ENCODE measurements at regions not wholly inside any gene's neighbourhood (a gene's known extent, or its start where the extent isn't known, plus 50 kb on each side); places are given as distances from the start of the nearest gene placed in this dataset.

GRCh38 chr9:17024129-17024528 is 110.7 kb upstream of the CNTLN start:
- intact Hi-C loops (cut with micrococcal nuclease; ENCODE audit: unreplicated experiment), result no loop called here
- POLR2A ChIA-PET, result no interaction called here

GRCh38 chr9:17021387-17021970 is 113.4 kb upstream of the CNTLN start:
- H3K4me3 ChIP-seq (ENCODE audit: low read depth in 2 of 2, low read length in 2 of 2), result no peak overlapping the region
- TF ChIP-seq SIN3A (IDR thresholded peaks at IDR 0.05; ENCODE audit: borderline replicate concordance, insufficient read depth, low read depth, low read length) (no peak), POLR2AphosphoS5 (IDR thresholded peaks at IDR 0.05; ENCODE audit: low read depth, low read length) (no peak), CTCF (IDR thresholded peaks at IDR 0.05) (no peak), REST (IDR thresholded peaks at IDR 0.05; ENCODE audit: insufficient read depth in 1 of 2, low read depth in 2 of 2, low read length in 1 of 2) (no peak), TCF7L2 (IDR thresholded peaks at IDR 0.05; ENCODE audit: low read depth, low read length) (no peak)
- no peaks in the 10 kb centered on the region for H3K36me3 ChIP-seq (ENCODE audit: control insufficient read depth, insufficient read depth, low read length)
- no peaks in the 10 kb centered on the region for H3K4me1 ChIP-seq (ENCODE audit: control insufficient read depth, insufficient read depth, low read length)
- in situ Hi-C loops (cut with HindIII; ENCODE audit: low pct_unique_long_range_greater_than_20kb, low sequenced_read_pairs) (no loop called here), intact Hi-C loops (cut with micrococcal nuclease; ENCODE audit: unreplicated experiment) (no loop called here)
- CTCF ChIA-PET, result no interaction called here
- DNase-seq (ENCODE audit: low read depth, low spot score) (no peak), ATAC-seq (no peak)
- no peaks in the 10 kb centered on the region for H3K27me3 ChIP-seq (ENCODE audit: control insufficient read depth, insufficient read depth, low read length)
- BruUV-seq (replicated peaks), result no TSS peak
- POLR2A ChIA-PET, result no interaction called here
- H3K27ac ChIP-seq (ENCODE audit: low read length), result no peak overlapping the region
- no peaks in the 10 kb centered on the region for H3K9me3 ChIP-seq (ENCODE audit: control insufficient read depth, insufficient read depth, low read depth, low read length)

More at GRCh38 chr9:17024129-17024528, 110.7 kb upstream of the CNTLN start:
- Histone ChIP-seq H3K36me3 (ENCODE audit: control insufficient read depth, insufficient read depth, low read length) (no peaks in the 10 kb centered on the region), H3K4me1 (ENCODE audit: control insufficient read depth, insufficient read depth, low read length) (no peaks in the 10 kb centered on the region), H3K9me3 (ENCODE audit: control insufficient read depth, insufficient read depth, low read depth, low read length) (no peaks in the 10 kb centered on the region), H3K27ac (ENCODE audit: low read length) (no peak overlapping the region), H3K27me3 (ENCODE audit: control insufficient read depth, insufficient read depth, low read length) (no peaks in the 10 kb centered on the region), H3K4me3 (ENCODE audit: low read depth in 2 of 2, low read length in 2 of 2) (no peak overlapping the region)
- no peak for DNase-seq (ENCODE audit: low read depth, low spot score)
- ATAC-seq, result no peak
- no TSS peak for BruUV-seq (replicated peaks)
- in situ Hi-C loops (cut with HindIII; ENCODE audit: low pct_unique_long_range_greater_than_20kb, low sequenced_read_pairs), result no loop called here
- CTCF ChIA-PET, result no interaction called here
- TF ChIP-seq SIN3A (IDR thresholded peaks at IDR 0.05; ENCODE audit: borderline replicate concordance, insufficient read depth, low read depth, low read length), result no peak
- TF ChIP-seq POLR2AphosphoS5 (IDR thresholded peaks at IDR 0.05; ENCODE audit: low read depth, low read length), result no peak

GRCh38 chr9:17019398-17019797 is 115.4 kb upstream of the CNTLN start:
- DNase-seq (ENCODE audit: low read depth, low spot score) (no peak), ATAC-seq (no peak)
- no peaks in the 10 kb centered on the region for H3K27me3 ChIP-seq (ENCODE audit: control insufficient read depth, insufficient read depth, low read length)
- H3K4me3 ChIP-seq (ENCODE audit: low read depth in 2 of 2, low read length in 2 of 2), result no peak overlapping the region
- in situ Hi-C loops (cut with HindIII; ENCODE audit: low pct_unique_long_range_greater_than_20kb, low sequenced_read_pairs) (no loop called here), intact Hi-C loops (cut with micrococcal nuclease; ENCODE audit: unreplicated experiment) (no loop called here)
- CTCF ChIA-PET, result no interaction called here
- POLR2A ChIA-PET, result no interaction called here
- TF ChIP-seq SIN3A (IDR thresholded peaks at IDR 0.05; ENCODE audit: borderline replicate concordance, insufficient read depth, low read depth, low read length) (no peak), CTCF (IDR thresholded peaks at IDR 0.05) (no peak), POLR2AphosphoS5 (IDR thresholded peaks at IDR 0.05; ENCODE audit: low read depth, low read length) (no peak)
- no peaks in the 10 kb centered on the region for H3K4me1 ChIP-seq (ENCODE audit: control insufficient read depth, insufficient read depth, low read length)
- H3K27ac ChIP-seq (ENCODE audit: low read length), result no peak overlapping the region
- BruUV-seq (replicated peaks), result no TSS peak
- H3K9me3 ChIP-seq (ENCODE audit: control insufficient read depth, insufficient read depth, low read depth, low read length), result no peaks in the 10 kb centered on the region
- H3K36me3 ChIP-seq (ENCODE audit: control insufficient read depth, insufficient read depth, low read length), result no peaks in the 10 kb centered on the region
